NCI-H1105 (cell line): ENCODE measurements at regions not wholly inside any gene's neighbourhood (a gene's known extent, or its start where the extent isn't known, plus 50 kb on each side); places are given as distances from the start of the nearest gene placed in this dataset.
A peak's percentile ranks its signal among the peaks of the same experiment; 100 is the strongest.
"Not testable (repeated sequence)": the region's sequence is repeated elsewhere in the genome, so short reads cannot be mapped to it uniquely, and the experiment has no call there.

Source experiments
- DNase-seq: peaks from one replicate; lab custom pipeline; 2025; lab: John Stamatoyannopoulos, UW

DNA sequence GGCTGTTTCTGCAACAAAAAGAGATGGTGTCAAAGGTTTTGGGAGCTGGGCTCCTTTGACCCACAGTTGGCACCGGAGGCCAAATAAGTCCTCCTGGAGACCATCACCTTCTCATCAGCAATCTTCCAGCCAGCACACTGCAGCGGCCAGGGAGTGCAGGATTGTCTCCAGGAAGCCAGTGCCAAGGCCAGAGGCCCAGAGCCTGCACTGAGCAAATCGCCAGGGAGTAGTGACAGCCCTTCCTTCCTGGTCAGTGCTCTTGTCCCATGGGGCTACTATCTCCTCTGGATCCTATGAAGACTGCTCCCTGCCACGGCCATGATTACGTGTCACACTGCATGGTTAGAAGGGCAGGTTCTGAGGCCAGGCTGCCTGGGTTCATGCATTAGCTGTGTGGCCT, 134.3 kb upstream of the CRHR1 start:
- DNase-seq: no peak

DNA sequence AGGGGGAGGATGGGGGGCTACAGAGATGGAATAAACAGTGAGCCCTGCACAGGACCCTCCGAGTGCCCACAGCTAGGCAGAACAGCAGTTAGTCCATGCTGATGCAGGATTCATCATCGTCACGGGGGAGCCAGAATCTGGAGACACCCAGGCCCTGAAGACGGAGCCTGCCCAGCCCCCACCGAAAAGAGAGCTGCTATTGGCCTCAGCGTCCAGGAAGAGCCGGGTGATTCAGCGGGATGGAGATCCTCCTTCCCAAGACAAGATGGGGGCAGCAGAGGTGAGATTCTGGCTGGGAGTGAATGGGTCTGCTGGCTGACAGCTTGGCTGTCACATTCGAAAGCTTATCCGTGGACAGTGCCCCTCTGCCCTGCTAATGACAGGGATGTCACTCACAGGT, 133.6 kb upstream of the CRHR1 start:
- no peak for DNase-seq

GRCh38 chr17:45651145-45651709, 132.9 kb upstream of the CRHR1 start:
- no peak for DNase-seq

DNA sequence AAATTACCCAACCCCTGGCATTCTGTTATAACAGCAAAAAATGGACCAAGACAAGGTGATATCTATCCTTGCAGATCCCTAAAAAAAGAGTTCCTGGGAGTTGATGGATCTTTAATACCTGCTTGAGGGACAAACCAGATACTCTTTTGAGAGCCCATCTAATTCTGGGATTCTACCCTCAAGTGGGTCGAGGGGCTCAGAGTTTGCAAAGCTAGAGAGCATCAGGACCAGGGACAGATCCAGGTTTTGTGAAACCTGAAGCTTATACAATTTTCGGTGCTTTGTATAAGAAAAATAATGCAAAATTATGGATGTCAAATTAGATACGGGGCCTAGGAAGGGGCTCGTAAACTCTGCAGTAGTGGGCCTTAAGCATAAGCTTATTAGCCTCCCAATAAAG, 130.5 kb upstream of the CRHR1 start:
- DNase-seq: no peak

- DNase-seq: no peak
Measured at GRCh38 chr17:45656527-45657181, 127.5 kb upstream of the CRHR1 start.

DNA sequence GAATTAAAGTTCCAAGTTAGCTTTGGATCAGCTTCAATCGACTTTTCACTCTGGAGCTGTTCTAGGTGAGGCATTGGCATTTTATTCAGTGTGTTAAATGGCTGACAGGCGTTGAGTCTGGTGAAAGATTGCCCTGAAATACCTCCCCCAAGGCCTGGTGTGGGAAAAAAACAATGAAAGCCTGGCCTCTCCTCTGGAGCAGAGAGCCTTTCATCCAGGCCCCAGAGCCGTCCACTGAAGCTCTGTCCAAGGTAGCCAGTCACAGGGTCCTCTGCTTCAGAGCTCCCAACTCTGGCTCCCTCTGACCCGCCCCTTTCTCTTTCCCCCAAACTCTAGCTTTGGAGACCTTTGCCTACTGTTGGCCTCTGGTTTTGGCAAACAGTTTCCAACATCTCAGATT, 123.6 kb upstream of the CRHR1 start:
- DNase-seq: no peak

- DNase-seq: no peak
Measured at GRCh38 chr17:45662432-45662831, 121.7 kb upstream of the CRHR1 start.

- DNase-seq: no peak
Measured at GRCh38 chr17:45663772-45664171, 120.3 kb upstream of the CRHR1 start.

DNA sequence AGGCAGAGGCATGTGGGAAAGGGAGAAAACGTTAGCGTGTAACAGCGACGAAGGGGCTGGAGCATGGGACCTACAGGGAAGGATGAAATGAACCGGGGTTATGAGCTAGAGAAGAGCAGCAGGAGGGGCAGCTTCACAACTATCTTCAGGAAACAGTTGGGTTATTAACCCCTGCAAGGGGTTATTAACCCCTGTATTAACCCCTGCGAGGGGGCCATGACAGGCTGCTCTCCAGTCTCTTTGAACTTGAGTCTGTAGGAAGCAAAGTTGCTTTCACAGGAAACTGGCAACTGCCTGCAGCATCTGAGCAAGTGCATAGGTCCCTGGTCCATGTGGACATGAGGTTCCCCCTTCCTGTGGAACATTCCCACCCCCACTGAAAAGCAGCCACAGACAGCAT, 119.2 kb upstream of the CRHR1 start:
- no peak for DNase-seq

GRCh38 chr17:45666046-45666600, 118.0 kb upstream of the CRHR1 start:
- DNase-seq: no peak

DNA sequence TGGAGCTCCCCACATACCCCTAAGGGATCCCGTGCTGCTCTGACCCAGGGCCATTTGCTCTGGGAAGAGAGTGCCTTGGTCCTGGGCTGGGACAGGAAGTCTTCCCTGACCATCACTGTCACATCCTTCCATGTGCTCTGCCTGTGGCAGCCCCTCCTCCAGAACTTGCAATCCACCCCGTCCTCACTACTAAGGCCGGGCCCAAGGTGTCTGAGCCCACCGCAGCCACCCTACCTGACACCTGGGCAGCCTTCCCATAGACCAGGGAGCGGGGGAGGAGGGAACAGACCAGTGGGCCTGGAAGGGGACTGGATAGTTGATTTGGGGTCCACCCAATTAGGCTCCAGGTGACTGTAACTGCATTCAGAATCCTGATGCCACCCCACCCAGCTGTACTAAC, 117.5 kb upstream of the CRHR1 start:
- no peak for DNase-seq

GRCh38 chr17:45667591-45668171, 116.4 kb upstream of the CRHR1 start:
- no peak for DNase-seq

DNA sequence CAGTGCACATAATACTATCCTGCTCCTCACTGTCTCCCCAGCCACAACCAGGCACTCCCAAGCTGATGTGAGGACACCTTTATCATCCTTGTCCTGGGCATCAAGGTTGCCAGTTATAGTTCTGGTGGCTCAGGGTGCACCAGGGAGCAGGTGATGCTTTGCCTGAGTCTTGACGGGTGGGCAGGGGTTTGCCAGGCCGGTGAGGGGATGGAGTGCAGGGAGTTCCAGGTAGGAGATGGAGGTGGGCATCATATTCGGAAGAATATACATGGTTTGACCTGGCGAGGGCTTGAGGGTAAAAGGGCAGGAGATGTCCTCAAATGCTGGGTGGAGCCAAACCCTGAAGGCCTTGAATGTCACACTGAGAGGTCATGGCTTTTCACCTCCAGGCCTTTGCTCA, 115.8 kb upstream of the CRHR1 start:
- no peak for DNase-seq

GRCh38 chr17:45672301-45672700, 111.8 kb upstream of the CRHR1 start:
- no peak for DNase-seq

DNA sequence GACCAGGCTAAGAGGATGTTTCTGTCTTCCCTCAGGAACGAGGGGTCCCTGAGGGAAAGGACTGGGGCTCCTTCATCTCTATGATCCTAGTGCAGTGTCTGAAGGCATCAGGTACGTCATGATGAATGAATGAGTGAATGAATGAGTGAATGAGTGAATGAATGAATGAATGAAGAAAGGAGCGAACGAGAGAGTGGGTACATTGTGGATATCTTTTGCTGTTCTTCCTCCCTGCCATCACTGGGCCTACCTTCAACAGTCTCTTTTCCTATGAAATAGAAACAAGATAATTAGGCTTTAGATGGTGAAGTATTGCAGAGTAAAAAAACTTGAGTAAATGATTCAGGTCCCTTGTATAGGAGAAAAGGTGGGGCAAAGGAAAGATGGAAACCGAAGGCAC, 111.3 kb upstream of the CRHR1 start:
- no peak for DNase-seq

GRCh38 chr17:45673759-45674158, 110.4 kb upstream of the CRHR1 start:
- not testable (repeated sequence) for DNase-seq

DNA sequence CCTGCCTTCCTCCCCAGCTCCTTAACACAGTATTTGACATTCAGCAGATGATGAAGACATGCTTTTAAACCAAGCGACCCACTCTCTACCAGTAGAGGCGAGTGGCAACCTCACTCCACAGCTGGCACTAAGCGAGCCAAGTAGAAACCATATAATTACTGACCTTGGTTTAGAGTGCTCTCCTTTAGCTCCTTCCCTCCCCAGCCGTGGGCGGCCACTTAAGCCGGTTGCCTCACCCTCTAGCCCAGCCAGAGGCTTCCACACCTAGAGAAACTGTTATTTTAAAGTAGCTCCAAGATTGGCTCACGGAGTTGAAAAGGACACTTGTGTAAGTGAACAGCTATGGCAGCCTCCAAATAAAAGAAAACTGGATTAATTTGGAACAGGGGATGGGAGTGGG, 109.1 kb upstream of the CRHR1 start:
- no peak for DNase-seq

GRCh38 chr17:45675892-45676291, 108.2 kb upstream of the CRHR1 start:
- DNase-seq: no peak

DNA sequence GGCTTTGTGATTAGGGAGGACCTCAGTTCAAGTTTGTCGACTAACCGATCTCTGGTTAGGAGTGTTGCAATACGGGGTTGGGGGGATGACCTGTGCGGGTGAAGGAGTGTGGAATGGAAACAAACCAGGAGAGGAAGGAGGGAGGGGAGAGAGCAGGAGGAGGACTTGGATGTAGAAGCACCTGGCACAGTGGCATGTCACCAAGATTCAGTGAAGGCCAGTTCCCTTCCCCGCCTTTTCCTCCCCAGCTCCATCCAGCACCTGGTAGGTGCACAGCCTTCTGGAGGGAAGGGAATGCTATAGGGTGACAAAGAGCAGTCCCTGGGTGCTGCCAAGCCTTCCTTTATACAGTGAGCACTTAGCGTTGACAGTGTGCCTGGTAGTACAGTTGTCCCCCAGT, 107.4 kb upstream of the CRHR1 start:
- no peak for DNase-seq

GRCh38 chr17:45677770-45678169, 106.3 kb upstream of the CRHR1 start:
- DNase-seq: no peak

DNA sequence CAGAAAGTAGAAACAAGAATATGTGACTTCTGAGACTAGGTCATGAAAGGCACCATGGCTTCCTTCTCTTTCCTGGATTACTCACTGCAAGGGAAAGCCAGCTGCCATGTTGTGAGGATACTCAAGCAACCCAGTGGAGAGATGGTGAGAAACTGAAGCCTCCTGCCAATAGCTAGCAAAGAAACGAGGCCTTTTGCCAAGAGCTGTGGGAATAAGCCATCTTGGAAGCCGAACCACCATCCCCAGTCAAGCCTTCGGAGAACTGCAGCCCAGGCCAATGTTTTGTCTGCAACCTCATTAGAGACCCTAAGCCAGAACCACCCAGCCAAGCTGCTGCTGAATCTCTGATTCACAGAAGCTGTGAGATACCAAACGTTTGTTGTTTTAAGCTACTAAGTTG, 104.7 kb upstream of the CRHR1 start:
- DNase-seq: no peak

- DNase-seq: peak; percentile 11
Measured at GRCh38 chr17:45680360-45680759, 103.8 kb upstream of the CRHR1 start.

GRCh38 chr17:45681706-45682105, 102.4 kb upstream of the CRHR1 start:
- DNase-seq: no peak

DNA sequence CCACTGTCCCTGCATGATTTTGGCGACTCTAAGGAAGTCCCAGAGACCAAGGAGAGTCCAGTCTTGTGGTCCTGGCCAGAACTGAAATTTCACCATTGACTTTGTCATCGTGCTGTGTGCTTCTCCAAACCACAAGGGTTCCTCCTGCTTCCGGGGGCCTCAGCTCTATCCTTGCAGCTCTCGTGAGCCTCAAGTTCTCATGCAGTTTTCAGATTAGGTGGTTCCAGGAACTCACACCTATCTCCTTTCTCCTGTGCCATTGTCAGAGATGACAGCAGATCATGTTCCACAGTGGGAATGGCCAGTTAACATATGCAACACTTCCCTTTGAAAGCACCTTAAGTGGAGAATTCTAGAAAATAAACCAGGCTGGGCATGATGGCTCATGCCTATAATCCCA, 97.9 kb upstream of the CRHR1 start:
- DNase-seq: no peak
